ENCODE measurements at regions not wholly inside any gene's neighbourhood (a gene's known extent, or its start where the extent isn't known, plus 50 kb on each side); places are given as distances from the start of the nearest gene placed in this dataset.

DNA sequence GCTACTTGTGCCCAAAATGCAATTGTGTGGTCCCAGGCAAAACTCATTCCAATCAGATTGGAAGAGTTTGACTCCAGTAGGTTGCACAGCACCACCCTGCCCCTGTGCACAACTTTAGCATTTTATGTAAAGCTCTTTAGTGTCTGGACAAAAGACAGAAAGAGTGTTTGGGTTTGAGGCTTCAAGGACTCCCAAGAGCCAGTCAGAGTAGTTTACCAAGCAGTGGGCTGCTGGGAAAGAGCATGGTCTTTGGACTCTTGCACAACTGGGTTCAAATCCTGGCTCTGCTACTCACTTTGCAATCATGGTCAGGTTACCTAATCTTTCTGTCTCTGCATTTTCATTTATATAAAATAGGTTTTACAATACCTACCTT is 75.8 kb upstream of the UMPS start (continued):
- TF ChIP-seq, protein P1, sequence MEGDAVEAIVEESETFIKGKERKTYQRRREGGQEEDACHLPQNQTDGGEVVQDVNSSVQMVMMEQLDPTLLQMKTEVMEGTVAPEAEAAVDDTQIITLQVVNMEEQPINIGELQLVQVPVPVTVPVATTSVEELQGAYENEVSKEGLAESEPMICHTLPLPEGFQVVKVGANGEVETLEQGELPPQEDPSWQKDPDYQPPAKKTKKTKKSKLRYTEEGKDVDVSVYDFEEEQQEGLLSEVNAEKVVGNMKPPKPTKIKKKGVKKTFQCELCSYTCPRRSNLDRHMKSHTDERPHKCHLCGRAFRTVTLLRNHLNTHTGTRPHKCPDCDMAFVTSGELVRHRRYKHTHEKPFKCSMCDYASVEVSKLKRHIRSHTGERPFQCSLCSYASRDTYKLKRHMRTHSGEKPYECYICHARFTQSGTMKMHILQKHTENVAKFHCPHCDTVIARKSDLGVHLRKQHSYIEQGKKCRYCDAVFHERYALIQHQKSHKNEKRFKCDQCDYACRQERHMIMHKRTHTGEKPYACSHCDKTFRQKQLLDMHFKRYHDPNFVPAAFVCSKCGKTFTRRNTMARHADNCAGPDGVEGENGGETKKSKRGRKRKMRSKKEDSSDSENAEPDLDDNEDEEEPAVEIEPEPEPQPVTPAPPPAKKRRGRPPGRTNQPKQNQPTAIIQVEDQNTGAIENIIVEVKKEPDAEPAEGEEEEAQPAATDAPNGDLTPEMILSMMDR (IDR thresholded peaks at IDR 0.05; ENCODE audit: low read depth, low read length, missing input control) = no peak
- TF ChIP-seq EGR1 (IDR thresholded peaks at IDR 0.05; ENCODE audit: low read depth in 2 of 2) = peak in 1 of 2 donors; percentile 11
- peak; percentile 85 to 91 for TF ChIP-seq RXRA (IDR thresholded peaks at IDR 0.05)
- TF ChIP-seq SP1 (IDR thresholded peaks at IDR 0.05) = peak; percentile 83
- TF ChIP-seq, protein P2, sequence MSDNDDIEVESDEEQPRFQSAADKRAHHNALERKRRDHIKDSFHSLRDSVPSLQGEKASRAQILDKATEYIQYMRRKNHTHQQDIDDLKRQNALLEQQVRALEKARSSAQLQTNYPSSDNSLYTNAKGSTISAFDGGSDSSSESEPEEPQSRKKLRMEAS (IDR thresholded peaks at IDR 0.05) = peak; percentile 80

DNA sequence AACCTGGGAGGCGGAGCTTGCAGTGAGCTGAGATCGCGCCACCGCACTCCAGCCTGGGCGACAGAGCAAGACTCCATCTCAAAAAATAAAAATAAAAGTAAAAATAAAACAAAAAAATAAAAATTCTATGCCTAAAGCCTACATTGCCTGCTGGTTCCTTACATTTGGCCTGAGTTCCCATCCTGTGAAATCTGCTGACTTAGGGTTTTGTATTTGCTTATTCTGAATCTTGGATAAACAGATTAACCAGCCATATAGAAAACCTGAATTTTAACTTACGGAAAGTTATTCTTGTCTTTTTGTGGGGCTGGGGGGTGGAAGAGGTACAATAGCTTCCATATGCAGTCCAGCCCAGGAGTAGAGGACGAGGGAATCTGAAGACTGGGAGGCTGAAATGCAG is 73.7 kb upstream of the UMPS start:
- Histone ChIP-seq H3K4me1 (ENCODE audit: control insufficient read depth in 4 of 4, insufficient read depth in 4 of 4, low read length in 3 of 4) (peaks cover 11 to 28% (median 21%) of the 10 kb centered on the region in 4 donors), H3K9ac (ENCODE audit: low read depth in 1 of 2, low read length in 2 of 2) (no peak overlapping the region), H3K36me3 (ENCODE audit: control insufficient read depth in 4 of 4, insufficient read depth in 3 of 4, low read depth in 1 of 4, low read length in 3 of 4) (peaks cover 4 to 34% (median 16%) of the 10 kb centered on the region in 4 donors), H3K9me3 (ENCODE audit: control insufficient read depth in 4 of 4, low read length in 3 of 4) (no peaks in the 10 kb centered on the region), H3K27ac (ENCODE audit: low read depth in 1 of 2, low read length in 2 of 2) (no peak overlapping the region), H3K4me3 (ENCODE audit: low read depth in 1 of 3, low read length in 3 of 3) (no peak overlapping the region), H3K27me3 (ENCODE audit: control insufficient read depth in 4 of 4, insufficient read depth in 4 of 4, low read length in 3 of 4) (no peaks in the 10 kb centered on the region)
- WGBS = 98% methylated on average over 7 of the region's 7 CpGs
- TF ChIP-seq HNF4G (IDR thresholded peaks at IDR 0.05) (no peak), SP1 (IDR thresholded peaks at IDR 0.05) (no peak), RAD21 (IDR thresholded peaks at IDR 0.05) (no peak), HNF4A (conservative IDR thresholded peaks at IDR 0.05) (no peak), FOXA1 (IDR thresholded peaks at IDR 0.05) (no peak), FOXA2 (IDR thresholded peaks at IDR 0.05) (no peak), RXRA (IDR thresholded peaks at IDR 0.05) (no peak)
- TF ChIP-seq, protein P3, sequence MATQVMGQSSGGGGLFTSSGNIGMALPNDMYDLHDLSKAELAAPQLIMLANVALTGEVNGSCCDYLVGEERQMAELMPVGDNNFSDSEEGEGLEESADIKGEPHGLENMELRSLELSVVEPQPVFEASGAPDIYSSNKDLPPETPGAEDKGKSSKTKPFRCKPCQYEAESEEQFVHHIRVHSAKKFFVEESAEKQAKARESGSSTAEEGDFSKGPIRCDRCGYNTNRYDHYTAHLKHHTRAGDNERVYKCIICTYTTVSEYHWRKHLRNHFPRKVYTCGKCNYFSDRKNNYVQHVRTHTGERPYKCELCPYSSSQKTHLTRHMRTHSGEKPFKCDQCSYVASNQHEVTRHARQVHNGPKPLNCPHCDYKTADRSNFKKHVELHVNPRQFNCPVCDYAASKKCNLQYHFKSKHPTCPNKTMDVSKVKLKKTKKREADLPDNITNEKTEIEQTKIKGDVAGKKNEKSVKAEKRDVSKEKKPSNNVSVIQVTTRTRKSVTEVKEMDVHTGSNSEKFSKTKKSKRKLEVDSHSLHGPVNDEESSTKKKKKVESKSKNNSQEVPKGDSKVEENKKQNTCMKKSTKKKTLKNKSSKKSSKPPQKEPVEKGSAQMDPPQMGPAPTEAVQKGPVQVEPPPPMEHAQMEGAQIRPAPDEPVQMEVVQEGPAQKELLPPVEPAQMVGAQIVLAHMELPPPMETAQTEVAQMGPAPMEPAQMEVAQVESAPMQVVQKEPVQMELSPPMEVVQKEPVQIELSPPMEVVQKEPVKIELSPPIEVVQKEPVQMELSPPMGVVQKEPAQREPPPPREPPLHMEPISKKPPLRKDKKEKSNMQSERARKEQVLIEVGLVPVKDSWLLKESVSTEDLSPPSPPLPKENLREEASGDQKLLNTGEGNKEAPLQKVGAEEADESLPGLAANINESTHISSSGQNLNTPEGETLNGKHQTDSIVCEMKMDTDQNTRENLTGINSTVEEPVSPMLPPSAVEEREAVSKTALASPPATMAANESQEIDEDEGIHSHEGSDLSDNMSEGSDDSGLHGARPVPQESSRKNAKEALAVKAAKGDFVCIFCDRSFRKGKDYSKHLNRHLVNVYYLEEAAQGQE (IDR thresholded peaks at IDR 0.05) = no peak
- TF ChIP-seq, protein P2 (IDR thresholded peaks at IDR 0.05) = no peak
- TF ChIP-seq, protein P1 (IDR thresholded peaks at IDR 0.05; ENCODE audit: low read depth, low read length, missing input control) = no peak
- no peak for DNase-seq (ENCODE audit: low spot score)

DNA sequence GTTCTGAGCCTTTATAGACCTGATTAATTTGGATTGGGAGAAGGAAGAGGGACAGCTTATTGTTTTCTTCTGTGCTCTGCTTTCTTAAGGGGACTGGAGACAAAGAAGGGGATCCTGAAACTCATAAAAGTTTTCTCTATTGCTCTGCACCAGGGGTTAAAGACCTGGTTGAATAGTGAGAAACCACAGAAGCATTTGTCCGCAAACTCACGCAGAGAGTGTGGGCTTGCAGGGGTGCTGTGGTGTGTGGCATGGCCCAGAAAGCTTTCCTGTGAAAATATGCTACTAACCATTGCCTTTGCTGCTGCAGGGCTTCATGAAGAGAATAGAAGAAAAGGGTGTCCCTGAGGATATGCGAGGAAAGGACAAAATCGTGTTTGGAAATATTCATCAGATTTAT is 73.1 kb upstream of the UMPS start:
- Histone ChIP-seq H3K27ac (ENCODE audit: low read depth in 1 of 2, low read length in 2 of 2) (no peak overlapping the region), H3K9ac (ENCODE audit: low read depth in 1 of 2, low read length in 2 of 2) (no peak overlapping the region), H3K27me3 (ENCODE audit: control insufficient read depth in 4 of 4, insufficient read depth in 4 of 4, low read length in 3 of 4) (no peaks in the 10 kb centered on the region), H3K4me3 (ENCODE audit: low read depth in 1 of 3, low read length in 3 of 3) (no peak overlapping the region), H3K4me1 (ENCODE audit: control insufficient read depth in 4 of 4, insufficient read depth in 4 of 4, low read length in 3 of 4) (peaks cover 11 to 28% (median 21%) of the 10 kb centered on the region in 4 donors), H3K36me3 (ENCODE audit: control insufficient read depth in 4 of 4, insufficient read depth in 3 of 4, low read depth in 1 of 4, low read length in 3 of 4) (peaks cover 4 to 30% (median 14%) of the 10 kb centered on the region in 4 donors), H3K9me3 (ENCODE audit: control insufficient read depth in 4 of 4, low read length in 3 of 4) (no peaks in the 10 kb centered on the region)
- DNase-seq (ENCODE audit: low spot score) = no peak
- WGBS = 89% methylated on average over 4 of the region's 4 CpGs
- no peak for TF ChIP-seq YY1 (IDR thresholded peaks at IDR 0.05)
- TF ChIP-seq EGR1 (IDR thresholded peaks at IDR 0.05; ENCODE audit: low read depth in 2 of 2) = no peak
- no peak for TF ChIP-seq RXRA (IDR thresholded peaks at IDR 0.05)
- TF ChIP-seq JUND (IDR thresholded peaks at IDR 0.05) = no peak
- no peak for TF ChIP-seq HNF4G (IDR thresholded peaks at IDR 0.05)
- TF ChIP-seq, protein P4, sequence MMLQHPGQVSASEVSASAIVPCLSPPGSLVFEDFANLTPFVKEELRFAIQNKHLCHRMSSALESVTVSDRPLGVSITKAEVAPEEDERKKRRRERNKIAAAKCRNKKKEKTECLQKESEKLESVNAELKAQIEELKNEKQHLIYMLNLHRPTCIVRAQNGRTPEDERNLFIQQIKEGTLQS (IDR thresholded peaks at IDR 0.05) = no peak
- no peak for TF ChIP-seq NR2F2 (IDR thresholded peaks at IDR 0.05)
- TF ChIP-seq RAD21 (IDR thresholded peaks at IDR 0.05) = no peak
- TF ChIP-seq HNF4A (conservative IDR thresholded peaks at IDR 0.05) = no peak
- TF ChIP-seq, protein P2 (IDR thresholded peaks at IDR 0.05) = no peak
- no peak for TF ChIP-seq FOXA2 (IDR thresholded peaks at IDR 0.05)
- TF ChIP-seq TAF1 (conservative IDR thresholded peaks at IDR 0.05) = no peak
- TF ChIP-seq GABPA (IDR thresholded peaks at IDR 0.05 in 1 of 2, conservative IDR thresholded peaks at IDR 0.05 in 1 of 2) = no peak
- TF ChIP-seq FOXA1 (IDR thresholded peaks at IDR 0.05) = no peak
- TF ChIP-seq, protein P5, sequence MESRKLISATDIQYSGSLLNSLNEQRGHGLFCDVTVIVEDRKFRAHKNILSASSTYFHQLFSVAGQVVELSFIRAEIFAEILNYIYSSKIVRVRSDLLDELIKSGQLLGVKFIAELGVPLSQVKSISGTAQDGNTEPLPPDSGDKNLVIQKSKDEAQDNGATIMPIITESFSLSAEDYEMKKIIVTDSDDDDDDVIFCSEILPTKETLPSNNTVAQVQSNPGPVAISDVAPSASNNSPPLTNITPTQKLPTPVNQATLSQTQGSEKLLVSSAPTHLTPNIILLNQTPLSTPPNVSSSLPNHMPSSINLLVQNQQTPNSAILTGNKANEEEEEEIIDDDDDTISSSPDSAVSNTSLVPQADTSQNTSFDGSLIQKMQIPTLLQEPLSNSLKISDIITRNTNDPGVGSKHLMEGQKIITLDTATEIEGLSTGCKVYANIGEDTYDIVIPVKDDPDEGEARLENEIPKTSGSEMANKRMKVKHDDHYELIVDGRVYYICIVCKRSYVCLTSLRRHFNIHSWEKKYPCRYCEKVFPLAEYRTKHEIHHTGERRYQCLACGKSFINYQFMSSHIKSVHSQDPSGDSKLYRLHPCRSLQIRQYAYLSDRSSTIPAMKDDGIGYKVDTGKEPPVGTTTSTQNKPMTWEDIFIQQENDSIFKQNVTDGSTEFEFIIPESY (IDR thresholded peaks at IDR 0.05) = no peak

Measured in liver (tissue), 8 donors.